ENCODE measurements at regions not wholly inside any gene's neighbourhood (a gene's known extent, or its start where the extent isn't known, plus 50 kb on each side); places are given as distances from the start of the nearest gene placed in this dataset.
"Not testable (repeated sequence)": the region's sequence is repeated elsewhere in the genome, so short reads cannot be mapped to it uniquely, and the experiment has no call there.

GRCh38 chr1:88517499-88517898 lies 166.6 kb upstream of the PKN2 start:
- H3K27ac ChIP-seq; DNase-seq (ENCODE audit: low read depth, low spot score): not testable (repeated sequence)

DNA sequence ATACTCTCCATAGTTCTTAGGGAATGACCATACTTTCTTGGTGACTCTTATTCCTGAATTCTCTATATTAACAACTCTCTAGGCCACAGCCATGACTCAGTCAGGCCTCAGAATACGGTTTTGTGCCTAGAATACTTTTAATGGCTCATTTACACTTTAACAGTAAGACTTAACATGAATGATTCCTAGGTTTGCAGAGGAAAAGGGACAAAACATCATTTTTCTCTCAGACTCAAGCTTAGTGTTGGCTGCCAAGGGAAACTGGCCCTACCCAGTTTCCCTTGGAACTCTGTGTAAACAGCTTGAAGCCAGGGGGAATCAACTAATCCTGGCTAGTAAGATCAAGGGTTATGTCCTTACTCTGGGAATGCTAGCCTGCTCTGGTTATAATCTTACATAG lies 164.9 kb upstream of the PKN2 start:
- DNase-seq (ENCODE audit: low read depth, low spot score), result no peak

GRCh38 chr1:88523854-88524528 lies 160.1 kb upstream of the PKN2 start:
- H3K27ac ChIP-seq, result no peak overlapping the region
- DNase-seq (ENCODE audit: low read depth, low spot score), result no peak

More for the DNA sequence above, 164.9 kb upstream of the PKN2 start:
- no peak overlapping the region for H3K27ac ChIP-seq

DNA sequence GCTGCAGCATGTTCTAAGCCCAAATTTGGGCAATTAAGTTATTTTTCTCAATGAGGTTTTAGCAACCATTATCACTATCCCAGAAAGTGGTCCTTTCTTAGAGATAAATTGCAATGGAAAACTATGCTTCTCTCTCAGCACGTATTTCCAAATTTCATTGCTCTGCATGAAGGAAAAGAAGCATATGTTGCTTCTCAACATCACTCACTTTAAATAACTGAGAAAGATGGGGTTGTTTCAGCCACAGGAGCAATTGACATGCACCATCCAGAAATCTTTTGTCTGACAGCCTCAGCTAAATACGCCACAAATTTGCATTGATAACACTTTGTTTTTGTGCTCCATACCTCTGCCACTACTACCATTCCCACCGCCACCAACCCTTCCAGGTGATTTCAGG lies 157.6 kb upstream of the PKN2 start:
- H3K27ac ChIP-seq, result no peak overlapping the region
- no peak for DNase-seq (ENCODE audit: low read depth, low spot score)

GRCh38 chr1:88528792-88529191 lies 155.3 kb upstream of the PKN2 start:
- no peak for DNase-seq (ENCODE audit: low read depth, low spot score)
- no peak overlapping the region for H3K27ac ChIP-seq

GRCh38 chr1:88529581-88529980 lies 154.5 kb upstream of the PKN2 start:
- no peak overlapping the region for H3K27ac ChIP-seq

DNA sequence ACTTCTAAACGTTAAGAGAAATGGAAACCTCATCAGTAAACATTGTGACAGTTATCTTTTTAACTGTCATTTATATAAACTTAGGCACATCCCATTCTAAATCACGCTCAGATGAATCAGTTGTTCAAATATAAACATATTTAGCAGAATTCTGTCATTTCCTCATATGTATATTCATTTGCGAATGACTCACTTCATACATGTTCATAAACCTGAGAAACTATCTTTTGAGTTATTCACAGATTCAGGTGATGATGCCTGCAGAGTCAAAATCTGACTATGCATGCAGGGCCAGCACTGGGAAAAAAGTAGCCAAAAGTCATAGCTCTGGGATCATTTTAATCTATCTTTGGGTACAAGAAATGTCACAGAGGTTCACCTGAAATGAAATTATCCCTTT lies 153.8 kb upstream of the PKN2 start:
- DNase-seq (ENCODE audit: low read depth, low spot score), result no peak
- no peak overlapping the region for H3K27ac ChIP-seq

More at GRCh38 chr1:88529581-88529980, 154.5 kb upstream of the PKN2 start:
- no peak for DNase-seq (ENCODE audit: low read depth, low spot score)

DNA sequence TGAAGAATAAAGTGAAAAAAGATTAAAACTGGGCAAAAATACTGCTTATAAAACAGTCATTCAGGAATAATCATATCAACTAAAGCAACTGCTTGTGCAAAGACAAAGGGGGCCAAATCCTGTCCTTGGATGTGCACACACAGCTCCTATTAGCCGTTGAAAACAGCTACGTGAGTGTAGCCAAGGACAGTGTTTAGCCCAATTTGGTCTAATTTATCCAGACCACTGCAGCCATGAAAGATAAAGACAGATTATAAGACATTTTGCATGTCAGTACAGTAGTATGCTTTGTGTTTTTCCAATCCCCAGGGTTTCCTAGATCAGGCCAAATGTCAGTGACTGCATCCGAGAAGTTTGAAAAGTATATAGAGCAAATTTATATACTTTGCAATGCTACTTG lies 146.3 kb upstream of the PKN2 start:
- DNase-seq (ENCODE audit: low read depth, low spot score), result no peak
- H3K27ac ChIP-seq, result no peak overlapping the region

- H3K27ac ChIP-seq, result no peak overlapping the region
- DNase-seq (ENCODE audit: low read depth, low spot score), result no peak
These were observed 145.7 kb upstream of the PKN2 start for GRCh38 chr1:88538222-88538899.

DNA sequence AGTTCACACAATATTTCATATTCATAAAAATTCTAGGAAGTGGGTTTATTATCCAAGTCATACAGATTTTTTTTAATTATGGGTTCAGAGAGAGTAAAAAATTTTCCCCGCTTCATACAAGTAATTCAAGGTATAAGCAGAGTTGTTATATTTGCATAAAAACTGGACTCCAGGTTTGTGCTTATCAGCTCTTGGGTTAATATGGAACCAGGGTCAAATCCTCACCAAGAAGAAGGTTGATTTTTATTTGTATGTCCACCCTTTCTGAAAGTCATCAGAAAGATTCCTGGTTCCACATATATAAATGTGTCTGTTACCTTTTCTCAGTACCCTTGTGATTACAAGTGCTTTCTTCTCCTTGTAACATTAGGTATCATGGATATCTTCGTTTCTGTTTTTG lies 143.8 kb upstream of the PKN2 start:
- H3K27ac ChIP-seq, result no peak overlapping the region
- DNase-seq (ENCODE audit: low read depth, low spot score), result no peak

DNA sequence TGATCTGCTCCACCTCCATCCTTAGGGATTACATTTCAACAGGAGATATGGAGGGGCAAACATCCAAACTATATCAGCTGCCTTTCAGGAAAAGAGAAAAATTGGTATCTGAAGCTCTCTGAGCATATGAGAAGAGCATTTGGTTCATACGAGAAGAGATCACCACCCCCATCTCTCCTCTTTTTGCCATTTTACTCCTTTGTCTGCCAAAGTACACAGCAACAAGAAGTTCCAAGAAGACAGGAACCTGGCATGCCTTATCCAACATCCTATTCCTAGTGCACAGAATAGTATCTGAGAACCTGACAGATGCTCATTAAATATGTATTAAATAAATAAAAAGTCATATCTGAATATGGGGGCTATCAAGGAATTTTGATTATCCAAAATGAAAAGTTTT lies 142.5 kb upstream of the PKN2 start:
- no peak overlapping the region for H3K27ac ChIP-seq
- no peak for DNase-seq (ENCODE audit: low read depth, low spot score)

GRCh38 chr1:88544195-88544594 lies 139.9 kb upstream of the PKN2 start:
- no peak overlapping the region for H3K27ac ChIP-seq
- no peak for DNase-seq (ENCODE audit: low read depth, low spot score)

DNA sequence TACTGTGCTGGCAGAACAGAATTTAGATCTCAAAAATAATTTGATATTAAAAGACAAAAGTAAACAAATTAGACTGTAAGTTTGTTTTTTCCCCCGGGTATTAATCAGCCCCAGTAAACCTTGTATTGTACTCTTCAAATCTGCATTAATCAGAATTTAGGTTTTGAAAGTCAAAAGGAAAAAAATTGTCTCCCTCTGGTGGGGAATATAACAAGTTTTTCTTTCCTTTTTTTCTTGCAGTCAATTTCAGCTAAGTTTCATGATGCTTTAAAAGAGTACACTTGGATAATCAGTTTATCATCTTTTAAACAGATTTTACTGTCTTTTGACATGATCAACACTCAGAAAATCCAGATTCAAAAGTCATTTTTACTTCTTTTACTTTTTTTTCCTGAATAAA lies 134.5 kb upstream of the PKN2 start:
- H3K27ac ChIP-seq, result no peak overlapping the region
- no peak for DNase-seq (ENCODE audit: low read depth, low spot score)

- H3K27ac ChIP-seq, result no peak overlapping the region
- no peak for DNase-seq (ENCODE audit: low read depth, low spot score)
These were observed 131.8 kb upstream of the PKN2 start for GRCh38 chr1:88552226-88552625.

DNA sequence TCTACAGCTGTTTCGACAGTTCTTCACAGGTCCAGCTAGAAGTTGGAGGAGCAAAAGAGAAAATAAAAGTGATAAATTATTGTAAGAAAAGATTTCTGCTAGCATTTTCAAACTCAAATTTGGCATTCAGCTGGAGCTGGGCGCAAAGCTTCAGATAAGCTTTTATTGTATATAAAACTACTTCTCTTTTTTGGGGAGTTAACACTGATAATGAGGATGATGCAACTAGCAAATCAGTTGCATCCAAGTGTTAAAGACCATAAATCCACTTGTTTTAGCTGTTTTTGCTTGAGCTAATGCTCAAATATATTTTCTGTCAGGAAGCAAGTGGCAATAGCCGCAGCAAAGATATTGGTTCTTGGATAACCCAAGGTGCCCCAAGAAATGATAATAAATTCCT lies 127.1 kb upstream of the PKN2 start:
- H3K27ac ChIP-seq, result no peak overlapping the region
- DNase-seq (ENCODE audit: low read depth, low spot score), result no peak

GRCh38 chr1:88560621-88561020 lies 123.5 kb upstream of the PKN2 start:
- no peak for DNase-seq (ENCODE audit: low read depth, low spot score)
- H3K27ac ChIP-seq, result no peak overlapping the region

GRCh38 chr1:88562991-88563390 lies 121.1 kb upstream of the PKN2 start:
- no peak for DNase-seq (ENCODE audit: low read depth, low spot score)

DNA sequence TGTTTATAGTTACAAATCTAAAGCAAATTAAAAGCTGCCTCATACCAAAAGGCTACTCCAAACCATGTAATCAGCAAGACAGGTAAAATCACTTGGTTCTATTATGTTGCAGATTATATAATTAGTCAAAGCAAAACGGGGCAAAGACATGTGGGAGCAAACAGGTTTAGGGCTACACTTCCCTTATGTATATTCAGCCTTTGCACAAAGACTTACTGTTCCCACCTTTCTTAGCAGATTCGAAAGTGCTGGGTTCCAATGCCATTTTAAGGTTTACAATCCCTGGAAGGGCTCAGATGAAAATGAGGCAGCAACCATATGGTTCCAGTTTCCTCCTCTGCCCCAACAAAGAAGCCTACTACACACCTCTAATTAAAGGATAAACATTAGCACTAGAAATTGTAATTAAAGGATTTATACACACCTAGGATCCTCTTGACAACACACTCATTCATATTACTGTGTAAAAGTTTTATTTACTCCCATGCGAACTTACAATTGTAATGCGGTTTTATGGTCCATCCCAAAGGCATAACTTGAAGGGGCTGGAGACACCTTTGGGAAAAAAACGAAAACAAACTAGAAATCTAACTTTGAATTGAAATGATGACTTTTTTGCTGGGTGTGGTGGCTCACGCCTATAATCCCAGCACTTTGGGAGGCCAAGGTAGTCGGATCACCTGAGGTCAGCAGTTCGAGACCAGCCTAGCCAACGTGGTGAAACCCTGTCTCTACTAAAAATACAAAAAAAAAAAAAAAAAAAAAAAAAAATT lies 117.3 kb upstream of the PKN2 start:
- no peak for DNase-seq (ENCODE audit: low read depth, low spot score)
- no peak overlapping the region for H3K27ac ChIP-seq

More at GRCh38 chr1:88562991-88563390, 121.1 kb upstream of the PKN2 start:
- no peak overlapping the region for H3K27ac ChIP-seq

- DNase-seq (ENCODE audit: low read depth, low spot score), result no peak
- H3K27ac ChIP-seq, result no peak overlapping the region
These were observed 112.6 kb upstream of the PKN2 start for GRCh38 chr1:88571506-88571905.

GRCh38 chr1:88579598-88579997 lies 104.5 kb upstream of the PKN2 start:
- DNase-seq (ENCODE audit: low read depth, low spot score), result no peak
- no peak overlapping the region for H3K27ac ChIP-seq

GRCh38 chr1:88581703-88582102 lies 102.4 kb upstream of the PKN2 start:
- H3K27ac ChIP-seq, result no peak overlapping the region
- no peak for DNase-seq (ENCODE audit: low read depth, low spot score)
